Neuron (in vitro differentiated cells): ENCODE measurements at regions not wholly inside any gene's neighbourhood (a gene's known extent, or its start where the extent isn't known, plus 50 kb on each side); places are given as distances from the start of the nearest gene placed in this dataset.

ENCODE experiments used
- H2AFZ ChIP-seq: one replicate; pipeline ENCODE4 v1.6.1; 2013; ENCODE audit warnings: low read depth, mild to moderate bottlenecking, inconsistent platforms, low read length, moderate library complexity
- H3K27me3 ChIP-seq: one replicate; pipeline ENCODE4 v1.6.1; 2013; ENCODE audit warnings: low read length; ENCODE audit not compliant: insufficient read depth
- H3K36me3 ChIP-seq: one replicate; pipeline ENCODE4 v1.6.1; 2013; ENCODE audit warnings: low read length; ENCODE audit not compliant: insufficient read depth
- H3K4me1 ChIP-seq: one replicate; pipeline ENCODE4 v1.6.1; 2013; ENCODE audit warnings: low read length; ENCODE audit not compliant: insufficient read depth
- H3K4me3 ChIP-seq: 2 replicates; pipeline ENCODE4 v1.5.1; 2013; ENCODE audit warnings: mild to moderate bottlenecking, low read length, moderate library complexity
- H3K9me3 ChIP-seq: one replicate; pipeline ENCODE4 v1.6.1; 2013; ENCODE audit warnings: low read length

GRCh38 chr20:21947406-21947805, 241.9 kb downstream of the PAX1 start:
- H2AFZ ChIP-seq = no peak overlapping the region
- H3K4me1 ChIP-seq = no peaks in the 10 kb centered on the region
- no peaks in the 10 kb centered on the region for H3K9me3 ChIP-seq
- no peaks in the 10 kb centered on the region for H3K36me3 ChIP-seq
- H3K4me3 ChIP-seq = no peak overlapping the region
- H3K27me3 ChIP-seq = no peaks in the 10 kb centered on the region

GRCh38 chr20:21944227-21944626, 238.8 kb downstream of the PAX1 start:
- Histone ChIP-seq H3K9me3 (no peaks in the 10 kb centered on the region), H3K4me3 (no peak overlapping the region), H3K27me3 (no peaks in the 10 kb centered on the region), H2AFZ (no peak overlapping the region), H3K4me1 (no peaks in the 10 kb centered on the region), H3K36me3 (no peaks in the 10 kb centered on the region)

GRCh38 chr20:21941941-21942805, 236.7 kb downstream of the PAX1 start:
- Histone ChIP-seq H3K27me3 (no peaks in the 10 kb centered on the region), H3K4me3 (no peak overlapping the region), H3K36me3 (no peaks in the 10 kb centered on the region), H3K9me3 (no peaks in the 10 kb centered on the region), H2AFZ (no peak overlapping the region), H3K4me1 (no peaks in the 10 kb centered on the region)

GRCh38 chr20:21936720-21937380, 231.4 kb downstream of the PAX1 start:
- no peak overlapping the region for H2AFZ ChIP-seq
- no peaks in the 10 kb centered on the region for H3K36me3 ChIP-seq
- no peaks in the 10 kb centered on the region for H3K27me3 ChIP-seq
- no peaks in the 10 kb centered on the region for H3K4me1 ChIP-seq
- no peak overlapping the region for H3K4me3 ChIP-seq
- H3K9me3 ChIP-seq = no peaks in the 10 kb centered on the region

- no peaks in the 10 kb centered on the region for H3K36me3 ChIP-seq
- H2AFZ ChIP-seq = no peak overlapping the region
- no peaks in the 10 kb centered on the region for H3K4me1 ChIP-seq
- no peaks in the 10 kb centered on the region for H3K27me3 ChIP-seq
- no peaks in the 10 kb centered on the region for H3K9me3 ChIP-seq
- no peak overlapping the region for H3K4me3 ChIP-seq
Observed at GRCh38 chr20:21936261-21936660, 230.8 kb downstream of the PAX1 start.

GRCh38 chr20:21933526-21933925, 228.1 kb downstream of the PAX1 start:
- H3K27me3 ChIP-seq = no peaks in the 10 kb centered on the region
- no peak overlapping the region for H2AFZ ChIP-seq
- H3K4me3 ChIP-seq = no peak overlapping the region

GRCh38 chr20:21921251-21921650, 215.8 kb downstream of the PAX1 start:
- no peaks in the 10 kb centered on the region for H3K4me1 ChIP-seq
- no peak overlapping the region for H3K4me3 ChIP-seq
- H3K27me3 ChIP-seq = no peaks in the 10 kb centered on the region
- H3K9me3 ChIP-seq = no peaks in the 10 kb centered on the region
- no peaks in the 10 kb centered on the region for H3K36me3 ChIP-seq
- H2AFZ ChIP-seq = no peak overlapping the region

More at GRCh38 chr20:21933526-21933925, 228.1 kb downstream of the PAX1 start:
- H3K36me3 ChIP-seq = no peaks in the 10 kb centered on the region
- H3K9me3 ChIP-seq = no peaks in the 10 kb centered on the region
- no peaks in the 10 kb centered on the region for H3K4me1 ChIP-seq

- Histone ChIP-seq H3K9me3 (no peaks in the 10 kb centered on the region), H3K27me3 (no peaks in the 10 kb centered on the region), H3K36me3 (no peaks in the 10 kb centered on the region), H3K4me1 (no peaks in the 10 kb centered on the region), H2AFZ (no peak overlapping the region), H3K4me3 (no peak overlapping the region)
Observed at GRCh38 chr20:21920211-21920610, 214.7 kb downstream of the PAX1 start.

- no peaks in the 10 kb centered on the region for H3K4me1 ChIP-seq
- no peak overlapping the region for H2AFZ ChIP-seq
- no peak overlapping the region for H3K4me3 ChIP-seq
- H3K36me3 ChIP-seq = no peaks in the 10 kb centered on the region
- H3K27me3 ChIP-seq = no peaks in the 10 kb centered on the region
- H3K9me3 ChIP-seq = no peaks in the 10 kb centered on the region
Observed at GRCh38 chr20:21918398-21918797, 212.9 kb downstream of the PAX1 start.

- no peak overlapping the region for H2AFZ ChIP-seq
- no peak overlapping the region for H3K4me3 ChIP-seq
- no peaks in the 10 kb centered on the region for H3K36me3 ChIP-seq
- no peaks in the 10 kb centered on the region for H3K27me3 ChIP-seq
- no peaks in the 10 kb centered on the region for H3K4me1 ChIP-seq
- H3K9me3 ChIP-seq = no peaks in the 10 kb centered on the region
Observed at GRCh38 chr20:21902391-21902790, 196.9 kb downstream of the PAX1 start.

GRCh38 chr20:21901470-21902275, 196.2 kb downstream of the PAX1 start:
- Histone ChIP-seq H3K9me3 (no peaks in the 10 kb centered on the region), H3K27me3 (no peaks in the 10 kb centered on the region)

GRCh38 chr20:21900431-21900830, 195.0 kb downstream of the PAX1 start:
- Histone ChIP-seq H2AFZ (no peak overlapping the region), H3K9me3 (no peaks in the 10 kb centered on the region), H3K4me3 (no peak overlapping the region), H3K27me3 (no peaks in the 10 kb centered on the region), H3K4me1 (no peaks in the 10 kb centered on the region), H3K36me3 (no peaks in the 10 kb centered on the region)

More at GRCh38 chr20:21901470-21902275, 196.2 kb downstream of the PAX1 start:
- no peaks in the 10 kb centered on the region for H3K4me1 ChIP-seq
- no peak overlapping the region for H3K4me3 ChIP-seq
- no peak overlapping the region for H2AFZ ChIP-seq
- H3K36me3 ChIP-seq = no peaks in the 10 kb centered on the region

GRCh38 chr20:21874921-21875320, 169.5 kb downstream of the PAX1 start:
- H3K4me1 ChIP-seq = no peaks in the 10 kb centered on the region
- H3K27me3 ChIP-seq = no peaks in the 10 kb centered on the region
- no peak overlapping the region for H3K4me3 ChIP-seq
- no peaks in the 10 kb centered on the region for H3K36me3 ChIP-seq
- H3K9me3 ChIP-seq = no peaks in the 10 kb centered on the region
- no peak overlapping the region for H2AFZ ChIP-seq
